ENCODE measurements at regions not wholly inside any gene's neighbourhood (a gene's known extent, or its start where the extent isn't known, plus 50 kb on each side); places are given as distances from the start of the nearest gene placed in this dataset.

DNA sequence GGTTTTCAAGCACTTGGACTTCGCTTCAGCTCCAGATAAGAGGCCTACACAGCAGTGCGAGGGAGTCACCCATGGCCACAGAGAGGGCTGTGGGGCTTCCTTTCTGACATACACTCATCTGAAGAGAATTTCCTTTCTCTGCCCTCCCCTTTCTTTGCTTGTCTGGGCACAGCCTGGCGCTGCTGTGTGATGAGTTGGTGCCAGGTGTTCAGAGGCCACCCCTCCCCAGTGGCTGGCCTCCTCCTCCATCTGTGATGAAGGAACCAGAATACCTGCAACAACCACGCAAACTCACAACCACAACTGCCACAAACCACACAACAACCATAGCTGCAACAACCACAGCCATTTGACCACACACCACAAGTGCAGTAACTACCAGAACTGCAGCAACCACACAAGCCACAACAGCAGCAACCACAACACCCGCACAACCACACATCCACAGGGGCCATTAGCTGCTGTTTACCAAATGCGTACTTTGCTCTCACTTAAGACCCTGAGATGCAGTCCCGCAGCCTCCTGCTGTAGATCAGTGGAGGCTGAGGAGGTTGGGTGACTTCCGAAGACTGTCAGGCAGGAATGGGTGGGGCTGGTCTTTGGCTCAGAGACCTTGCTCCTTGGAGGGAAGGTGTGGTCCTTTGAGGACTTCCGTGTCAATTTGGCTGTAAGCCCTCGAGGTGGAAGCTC lies 71.1 kb downstream of the IER5 start:
- peak in 1 of 3 donors; percentile 27 for TF ChIP-seq POLR2AphosphoS5 (IDR thresholded peaks at IDR 0.05)
- TF ChIP-seq CTCF (IDR thresholded peaks at IDR 0.05) = no peak
